ENCODE measurements at regions not wholly inside any gene's neighbourhood (a gene's known extent, or its start where the extent isn't known, plus 50 kb on each side); places are given as distances from the start of the nearest gene placed in this dataset.

GRCh38 chr5:145129797-145130196, 705.3 kb downstream of the PRELID2 start:
- no peak for TF ChIP-seq CTCF (IDR thresholded peaks at IDR 0.05)
- TF ChIP-seq SIN3A (IDR thresholded peaks at IDR 0.05; ENCODE audit: borderline replicate concordance, insufficient read depth, low read depth, low read length): no peak
- TF ChIP-seq POLR2AphosphoS5 (IDR thresholded peaks at IDR 0.05; ENCODE audit: low read depth, low read length): no peak
- TF ChIP-seq, protein P1, sequence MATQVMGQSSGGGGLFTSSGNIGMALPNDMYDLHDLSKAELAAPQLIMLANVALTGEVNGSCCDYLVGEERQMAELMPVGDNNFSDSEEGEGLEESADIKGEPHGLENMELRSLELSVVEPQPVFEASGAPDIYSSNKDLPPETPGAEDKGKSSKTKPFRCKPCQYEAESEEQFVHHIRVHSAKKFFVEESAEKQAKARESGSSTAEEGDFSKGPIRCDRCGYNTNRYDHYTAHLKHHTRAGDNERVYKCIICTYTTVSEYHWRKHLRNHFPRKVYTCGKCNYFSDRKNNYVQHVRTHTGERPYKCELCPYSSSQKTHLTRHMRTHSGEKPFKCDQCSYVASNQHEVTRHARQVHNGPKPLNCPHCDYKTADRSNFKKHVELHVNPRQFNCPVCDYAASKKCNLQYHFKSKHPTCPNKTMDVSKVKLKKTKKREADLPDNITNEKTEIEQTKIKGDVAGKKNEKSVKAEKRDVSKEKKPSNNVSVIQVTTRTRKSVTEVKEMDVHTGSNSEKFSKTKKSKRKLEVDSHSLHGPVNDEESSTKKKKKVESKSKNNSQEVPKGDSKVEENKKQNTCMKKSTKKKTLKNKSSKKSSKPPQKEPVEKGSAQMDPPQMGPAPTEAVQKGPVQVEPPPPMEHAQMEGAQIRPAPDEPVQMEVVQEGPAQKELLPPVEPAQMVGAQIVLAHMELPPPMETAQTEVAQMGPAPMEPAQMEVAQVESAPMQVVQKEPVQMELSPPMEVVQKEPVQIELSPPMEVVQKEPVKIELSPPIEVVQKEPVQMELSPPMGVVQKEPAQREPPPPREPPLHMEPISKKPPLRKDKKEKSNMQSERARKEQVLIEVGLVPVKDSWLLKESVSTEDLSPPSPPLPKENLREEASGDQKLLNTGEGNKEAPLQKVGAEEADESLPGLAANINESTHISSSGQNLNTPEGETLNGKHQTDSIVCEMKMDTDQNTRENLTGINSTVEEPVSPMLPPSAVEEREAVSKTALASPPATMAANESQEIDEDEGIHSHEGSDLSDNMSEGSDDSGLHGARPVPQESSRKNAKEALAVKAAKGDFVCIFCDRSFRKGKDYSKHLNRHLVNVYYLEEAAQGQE (IDR thresholded peaks at IDR 0.05; ENCODE audit: insufficient read depth in 1 of 2, low read depth in 2 of 2, low read length in 1 of 2): no peak
